ENCODE measurements at regions not wholly inside any gene's neighbourhood (a gene's known extent, or its start where the extent isn't known, plus 50 kb on each side); places are given as distances from the start of the nearest gene placed in this dataset.

DNA sequence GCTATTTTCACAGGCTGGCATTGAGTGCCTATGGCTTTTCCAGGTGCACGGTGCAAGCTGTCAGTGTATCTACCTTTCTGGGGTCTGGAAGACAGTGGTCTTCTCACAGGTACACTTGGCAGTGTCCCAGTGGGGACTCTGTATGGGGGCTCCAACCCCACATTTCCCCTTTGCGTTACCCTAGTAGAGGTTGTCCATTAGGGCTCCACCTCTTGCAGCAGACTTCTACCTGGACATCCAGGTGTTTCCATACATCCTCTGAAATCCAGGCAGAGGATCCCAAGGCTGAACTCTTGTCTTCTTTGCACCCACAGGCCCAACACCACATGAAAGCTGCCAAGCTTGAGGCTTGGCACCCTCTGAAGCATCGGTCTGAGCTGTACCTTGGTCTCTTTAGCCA, 735.7 kb upstream of the INTU start:
- no peak for FAIRE-seq
- H3K4me2 ChIP-seq (ENCODE audit: low read length): no peak overlapping the region
- no peaks in the 10 kb centered on the region for H3K79me2 ChIP-seq (ENCODE audit: insufficient read depth, low read length)
- H3K9ac ChIP-seq (ENCODE audit: low read length): no peak overlapping the region
- H3K36me3 ChIP-seq (ENCODE audit: insufficient read depth, low read length): no peaks in the 10 kb centered on the region
- H3K27ac ChIP-seq (ENCODE audit: low read depth, low read length): no peak overlapping the region
- H3K4me3 ChIP-seq (ENCODE audit: insufficient read depth, low read depth, low read length): no peak overlapping the region
- H3K9me3 ChIP-seq (ENCODE audit: insufficient read depth, low read depth, low read length): peaks cover 3% of the 10 kb centered on the region
- H3K27me3 Mint-ChIP-seq (ENCODE audit: low read depth, unreplicated experiment): no peaks in the 10 kb centered on the region
- peaks cover 16% of the 10 kb centered on the region for H3K9me3 Mint-ChIP-seq (ENCODE audit: unreplicated experiment)
- DNase-seq (ENCODE audit: low read depth): no peak
- peaks cover 16% of the 10 kb centered on the region for H3K4me1 ChIP-seq (ENCODE audit: insufficient read depth, low read length)
- H3K27me3 ChIP-seq (ENCODE audit: insufficient read depth, low read length): no peaks in the 10 kb centered on the region
- no peak for TF ChIP-seq EZH2 (IDR thresholded peaks at IDR 0.05; ENCODE audit: insufficient read depth, low read length)
- no peak for TF ChIP-seq CTCF (IDR thresholded peaks at IDR 0.05; ENCODE audit: insufficient read depth, low read depth, low read length)
- H2AFZ ChIP-seq (ENCODE audit: low read depth, low read length): no peak overlapping the region
- H3K4me1 Mint-ChIP-seq (ENCODE audit: low read depth, unreplicated experiment): peaks cover 12% of the 10 kb centered on the region
- no peaks in the 10 kb centered on the region for H4K20me1 ChIP-seq (ENCODE audit: insufficient read depth, low read length)
- no peak overlapping the region for H3K4me3 Mint-ChIP-seq (ENCODE audit: unreplicated experiment)
- peaks cover 1% of the 10 kb centered on the region for H3K36me3 Mint-ChIP-seq (ENCODE audit: low read depth, unreplicated experiment)
- no peak overlapping the region for H3K27ac Mint-ChIP-seq (ENCODE audit: unreplicated experiment)

DNA sequence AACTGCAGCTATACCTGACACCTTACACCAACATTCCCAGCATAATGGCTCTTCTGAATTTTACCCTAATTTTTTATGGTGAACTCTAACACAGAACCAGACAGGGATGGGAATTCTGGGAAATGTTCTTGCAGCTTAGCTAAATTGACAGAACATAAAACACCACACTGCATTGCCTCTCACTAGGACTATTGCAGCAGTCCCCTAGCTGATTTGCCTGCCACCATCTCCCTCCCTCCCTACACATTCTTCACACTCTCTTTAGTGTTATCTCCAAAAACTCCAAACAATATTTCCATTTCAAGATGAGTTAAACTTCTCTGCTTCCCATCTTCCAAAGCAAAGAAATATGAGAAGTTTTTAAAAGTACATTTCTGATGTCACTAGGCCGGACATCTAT, 733.9 kb upstream of the INTU start:
- Mint-ChIP-seq H3K9me3 (ENCODE audit: unreplicated experiment) (peaks cover 16% of the 10 kb centered on the region), H3K4me1 (ENCODE audit: low read depth, unreplicated experiment) (peaks cover 12% of the 10 kb centered on the region), H3K36me3 (ENCODE audit: low read depth, unreplicated experiment) (no peaks in the 10 kb centered on the region), H3K27ac (ENCODE audit: unreplicated experiment) (no peak overlapping the region), H3K4me3 (ENCODE audit: unreplicated experiment) (no peak overlapping the region), H3K27me3 (ENCODE audit: low read depth, unreplicated experiment) (no peaks in the 10 kb centered on the region)
- Histone ChIP-seq H3K4me1 (ENCODE audit: insufficient read depth, low read length) (peaks cover 16% of the 10 kb centered on the region), H3K9ac (ENCODE audit: low read length) (no peak overlapping the region), H3K4me2 (ENCODE audit: low read length) (peak overlapping the region; percentile 30), H3K79me2 (ENCODE audit: insufficient read depth, low read length) (no peaks in the 10 kb centered on the region), H3K4me3 (ENCODE audit: insufficient read depth, low read depth, low read length) (no peak overlapping the region), H3K27ac (ENCODE audit: low read depth, low read length) (peak overlapping the region; percentile 33), H2AFZ (ENCODE audit: low read depth, low read length) (no peak overlapping the region), H3K36me3 (ENCODE audit: insufficient read depth, low read length) (no peaks in the 10 kb centered on the region), H4K20me1 (ENCODE audit: insufficient read depth, low read length) (no peaks in the 10 kb centered on the region), H3K9me3 (ENCODE audit: insufficient read depth, low read depth, low read length) (peaks cover 3% of the 10 kb centered on the region), H3K27me3 (ENCODE audit: insufficient read depth, low read length) (no peaks in the 10 kb centered on the region)
- no peak for FAIRE-seq
- TF ChIP-seq CTCF (IDR thresholded peaks at IDR 0.05; ENCODE audit: insufficient read depth, low read depth, low read length) (no peak), EZH2 (IDR thresholded peaks at IDR 0.05; ENCODE audit: insufficient read depth, low read length) (no peak)
- no peak for DNase-seq (ENCODE audit: low read depth)

DNA sequence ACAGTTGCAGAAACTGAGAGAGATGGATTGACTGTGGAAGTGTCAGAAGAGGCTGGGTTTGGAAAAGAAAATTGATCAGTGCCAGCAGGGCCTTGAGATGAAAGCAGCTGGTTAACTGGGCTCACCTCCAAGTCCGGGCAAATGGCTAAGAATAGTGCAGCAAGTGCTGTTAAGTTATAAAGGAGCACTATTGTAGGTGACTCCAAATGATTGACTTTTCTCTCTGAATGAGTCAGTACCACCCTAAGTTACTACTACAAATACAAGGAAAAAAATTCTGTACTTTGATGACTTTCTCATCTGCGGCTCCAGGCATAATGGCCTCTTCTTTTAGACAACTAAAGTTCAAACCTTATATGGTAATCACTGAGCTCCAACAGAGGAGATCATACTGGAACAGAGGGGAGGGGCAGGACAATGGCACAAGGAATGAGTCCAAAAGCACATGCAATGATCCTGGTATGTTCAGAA, 733.4 kb upstream of the INTU start:
- Histone ChIP-seq H3K4me3 (ENCODE audit: insufficient read depth, low read depth, low read length) (no peak overlapping the region), H2AFZ (ENCODE audit: low read depth, low read length) (peak overlapping the region; percentile 8), H3K27me3 (ENCODE audit: insufficient read depth, low read length) (no peaks in the 10 kb centered on the region), H3K79me2 (ENCODE audit: insufficient read depth, low read length) (no peaks in the 10 kb centered on the region), H3K36me3 (ENCODE audit: insufficient read depth, low read length) (no peaks in the 10 kb centered on the region), H4K20me1 (ENCODE audit: insufficient read depth, low read length) (no peaks in the 10 kb centered on the region), H3K4me1 (ENCODE audit: insufficient read depth, low read length) (peaks cover 16% of the 10 kb centered on the region), H3K4me2 (ENCODE audit: low read length) (peak overlapping the region; percentile 30), H3K9me3 (ENCODE audit: insufficient read depth, low read depth, low read length) (peaks cover 3% of the 10 kb centered on the region), H3K9ac (ENCODE audit: low read length) (no peak overlapping the region), H3K27ac (ENCODE audit: low read depth, low read length) (peak overlapping the region; percentile 33)
- DNase-seq (ENCODE audit: low read depth): peak; percentile 94
- FAIRE-seq: peak; percentile 70
- Mint-ChIP-seq H3K4me3 (ENCODE audit: unreplicated experiment) (no peak overlapping the region), H3K27ac (ENCODE audit: unreplicated experiment) (no peak overlapping the region), H3K4me1 (ENCODE audit: low read depth, unreplicated experiment) (peaks cover 12% of the 10 kb centered on the region), H3K9me3 (ENCODE audit: unreplicated experiment) (peaks cover 16% of the 10 kb centered on the region), H3K36me3 (ENCODE audit: low read depth, unreplicated experiment) (no peaks in the 10 kb centered on the region), H3K27me3 (ENCODE audit: low read depth, unreplicated experiment) (no peaks in the 10 kb centered on the region)
- TF ChIP-seq CTCF (IDR thresholded peaks at IDR 0.05; ENCODE audit: insufficient read depth, low read depth, low read length): no peak
- no peak for TF ChIP-seq EZH2 (IDR thresholded peaks at IDR 0.05; ENCODE audit: insufficient read depth, low read length)
